Liver (tissue), 3 donors: ENCODE measurements at regions not wholly inside any gene's neighbourhood (a gene's known extent, or its start where the extent isn't known, plus 50 kb on each side); places are given as distances from the start of the nearest gene placed in this dataset.
"Not testable (repeated sequence)": the region's sequence is repeated elsewhere in the genome, so short reads cannot be mapped to it uniquely, and the experiment has no call there.

Source experiments
- GABPA ChIP-seq, 2 donors: IDR thresholded peaks in 1 of 2; conservative IDR thresholded peaks in 1 of 2; 2 replicates each; pipeline ENCODE4 v1.6.1; 2016; ENCODE audit warnings: antibody characterized with exemption in 2 of 2, mild to moderate bottlenecking in 1 of 2, moderate library complexity in 1 of 2
- JUND ChIP-seq, 2 donors: IDR thresholded peaks; 2 replicates each; pipeline ENCODE4 v1.6.1; 2016; ENCODE audit warnings: antibody characterized with exemption in 2 of 2
- MAX ChIP-seq: IDR thresholded peaks from 2 replicates; pipeline ENCODE4 v1.6.1; 2016; ENCODE audit warnings: antibody characterized with exemption
- RAD21 ChIP-seq, 2 donors: IDR thresholded peaks; 2 replicates each; pipeline ENCODE4 v1.6.1; 2016; ENCODE audit warnings: antibody characterized with exemption in 2 of 2, mild to moderate bottlenecking in 2 of 2
- RXRA ChIP-seq, 2 donors: IDR thresholded peaks; 2 replicates each; pipeline ENCODE4 v1.6.1; 2017 to 2018; ENCODE audit warnings: antibody characterized with exemption in 2 of 2, mild to moderate bottlenecking in 1 of 2
- TAF1 ChIP-seq: conservative IDR thresholded peaks from 2 replicates; pipeline ENCODE4 v1.6.1; 2016; ENCODE audit warnings: antibody characterized with exemption, mild to moderate bottlenecking
- YY1 ChIP-seq: IDR thresholded peaks from 2 replicates; pipeline ENCODE4 v1.6.1; 2016; ENCODE audit warnings: antibody characterized with exemption, mild to moderate bottlenecking
- TF ChIP-seq, protein P1 (sequence below): fragments of 150-350 bp; IDR thresholded peaks from 2 replicates; pipeline ENCODE4 v1.5.1; 2017; ENCODE audit warnings: improper control_type of control experiment, low read depth, low read length; ENCODE audit not compliant: missing input control
- donor health status: healthy.
- donor health status: healthy.

GRCh38 chr9:42384585-42384984 lies 201.1 kb downstream of the SPATA31A6 start:
- TF ChIP-seq, protein P1, sequence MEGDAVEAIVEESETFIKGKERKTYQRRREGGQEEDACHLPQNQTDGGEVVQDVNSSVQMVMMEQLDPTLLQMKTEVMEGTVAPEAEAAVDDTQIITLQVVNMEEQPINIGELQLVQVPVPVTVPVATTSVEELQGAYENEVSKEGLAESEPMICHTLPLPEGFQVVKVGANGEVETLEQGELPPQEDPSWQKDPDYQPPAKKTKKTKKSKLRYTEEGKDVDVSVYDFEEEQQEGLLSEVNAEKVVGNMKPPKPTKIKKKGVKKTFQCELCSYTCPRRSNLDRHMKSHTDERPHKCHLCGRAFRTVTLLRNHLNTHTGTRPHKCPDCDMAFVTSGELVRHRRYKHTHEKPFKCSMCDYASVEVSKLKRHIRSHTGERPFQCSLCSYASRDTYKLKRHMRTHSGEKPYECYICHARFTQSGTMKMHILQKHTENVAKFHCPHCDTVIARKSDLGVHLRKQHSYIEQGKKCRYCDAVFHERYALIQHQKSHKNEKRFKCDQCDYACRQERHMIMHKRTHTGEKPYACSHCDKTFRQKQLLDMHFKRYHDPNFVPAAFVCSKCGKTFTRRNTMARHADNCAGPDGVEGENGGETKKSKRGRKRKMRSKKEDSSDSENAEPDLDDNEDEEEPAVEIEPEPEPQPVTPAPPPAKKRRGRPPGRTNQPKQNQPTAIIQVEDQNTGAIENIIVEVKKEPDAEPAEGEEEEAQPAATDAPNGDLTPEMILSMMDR, result not testable (repeated sequence)
- TF ChIP-seq RXRA (IDR thresholded peaks at IDR 0.05); GABPA (IDR thresholded peaks at IDR 0.05 in 1 of 2, conservative IDR thresholded peaks at IDR 0.05 in 1 of 2); RAD21 (IDR thresholded peaks at IDR 0.05); JUND (IDR thresholded peaks at IDR 0.05); TAF1; MAX; YY1: not testable (repeated sequence)
